Naive B cell (primary cell): ENCODE measurements at regions not wholly inside any gene's neighbourhood (a gene's known extent, or its start where the extent isn't known, plus 50 kb on each side); places are given as distances from the start of the nearest gene placed in this dataset.
"Not testable (repeated sequence)": the region's sequence is repeated elsewhere in the genome, so short reads cannot be mapped to it uniquely, and the experiment has no call there.

Experiments
- ATAC-seq, 2 donors: fragments of 150-1000 bp; cut with Tn5 transposase; 2 replicates each; pipeline ENCODE4 v1.10.0; 2021; ENCODE audit warnings: low read depth in 2 of 2, mild to moderate bottlenecking in 2 of 2, moderate library complexity in 2 of 2
- DNase-seq: peaks from one replicate; pipeline ENCODE4 v3.0.0; 2022
- H3K27ac Mint-ChIP-seq, 6 donors: one replicate each; pipeline ENCODE4 v1.8.0; 2020 to 2022; ENCODE audit warnings: mild to moderate bottlenecking in 6 of 6, mixed read lengths in 6 of 6, moderate library complexity in 5 of 6, inconsistent platforms in 2 of 6
- H3K27me3 Mint-ChIP-seq, 3 donors: one replicate each; pipeline ENCODE4 v1.8.0; 2021 to 2022; ENCODE audit warnings: mixed read lengths in 3 of 3, mild to moderate bottlenecking in 1 of 3
- H3K36me3 Mint-ChIP-seq, 2 donors: one replicate each; pipeline ENCODE4 v1.8.0; 2020 to 2022; ENCODE audit warnings: mixed read lengths in 2 of 2, inconsistent platforms in 1 of 2, mild to moderate bottlenecking in 1 of 2
- H3K4me1 Mint-ChIP-seq, 3 donors: one replicate each; pipeline ENCODE4 v1.8.0; 2020 to 2022; ENCODE audit warnings: mixed read lengths in 3 of 3, inconsistent platforms in 1 of 3, mild to moderate bottlenecking in 1 of 3, moderate library complexity in 1 of 3
- H3K4me3 Mint-ChIP-seq, 8 donors: one replicate each; pipeline ENCODE4 v1.8.0; 2020 to 2022; ENCODE audit warnings: mild to moderate bottlenecking in 8 of 8, mixed read lengths in 8 of 8, moderate library complexity in 8 of 8, inconsistent platforms in 2 of 8
- H3K9me3 Mint-ChIP-seq, 7 donors: one replicate each; pipeline ENCODE4 v1.8.0; 2020 to 2022; ENCODE audit warnings: mixed read lengths in 7 of 7, mild to moderate bottlenecking in 5 of 7, inconsistent platforms in 2 of 7, moderate library complexity in 1 of 7

DNA sequence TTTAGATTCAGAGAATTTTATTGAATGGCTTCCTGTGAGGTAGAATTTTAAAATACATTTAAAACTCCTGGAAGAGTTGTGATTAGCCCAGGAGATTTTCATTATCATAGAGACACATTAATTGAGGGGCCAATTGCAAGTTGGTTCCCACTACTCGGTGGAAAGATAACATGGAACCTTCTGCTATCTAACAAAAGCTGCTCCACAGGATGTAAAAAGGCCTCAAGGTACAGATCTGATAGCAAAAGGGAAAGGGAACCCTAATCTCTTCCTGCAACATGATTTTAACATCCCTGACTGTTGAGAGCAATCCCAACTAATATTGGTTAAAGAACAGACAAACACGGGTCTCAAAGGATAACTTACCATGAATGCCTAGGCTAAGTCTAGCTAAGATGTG is 312.3 kb downstream of the TUBA3C start:
- H3K4me1 Mint-ChIP-seq = not testable (repeated sequence)

DNA sequence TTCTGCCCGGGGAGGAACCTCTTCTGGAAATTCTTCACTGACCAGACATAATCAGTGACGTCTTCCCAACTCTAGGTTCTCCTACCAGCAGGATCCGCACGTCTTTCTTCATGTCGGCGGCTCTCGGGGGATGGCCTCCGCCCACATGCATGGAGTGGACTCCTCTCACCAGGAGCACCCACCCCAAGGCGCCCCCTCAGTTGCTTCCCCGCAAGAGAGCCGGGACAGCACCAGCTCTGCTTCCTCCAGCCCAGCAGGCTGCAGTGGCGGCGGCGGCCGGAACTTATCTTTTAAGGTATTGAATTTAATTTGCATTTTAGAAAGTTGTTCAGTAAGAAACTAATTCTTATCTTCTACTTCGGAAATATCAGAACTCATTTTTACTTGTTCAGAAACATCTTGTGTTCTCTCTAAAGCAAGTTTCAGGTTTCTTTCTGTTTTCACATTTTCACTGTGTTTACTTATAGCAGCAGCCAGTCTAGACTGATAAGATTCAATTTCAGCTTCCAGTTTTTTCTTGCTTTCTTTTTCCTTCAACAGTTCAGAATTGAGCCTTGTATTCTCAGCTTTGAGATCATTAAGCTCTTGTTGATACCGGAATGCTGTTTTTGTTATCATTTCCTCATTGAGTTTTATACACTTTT is 343.5 kb downstream of the TUBA3C start:
- not testable (repeated sequence) for DNase-seq, H3K4me1 Mint-ChIP-seq, H3K27ac Mint-ChIP-seq, H3K36me3 Mint-ChIP-seq, H3K27me3 Mint-ChIP-seq, ATAC-seq
- peaks cover 0 to 12% (median 9%) of the 10 kb centered on the region in 7 donors for H3K9me3 Mint-ChIP-seq
- H3K4me3 Mint-ChIP-seq = peak overlapping the region in 2 of 8 donors; percentile 59 to 66

More for the DNA sequence above, 312.3 kb downstream of the TUBA3C start:
- not testable (repeated sequence) for H3K36me3 Mint-ChIP-seq, ATAC-seq, DNase-seq, H3K4me3 Mint-ChIP-seq, H3K9me3 Mint-ChIP-seq, H3K27ac Mint-ChIP-seq, H3K27me3 Mint-ChIP-seq

DNA sequence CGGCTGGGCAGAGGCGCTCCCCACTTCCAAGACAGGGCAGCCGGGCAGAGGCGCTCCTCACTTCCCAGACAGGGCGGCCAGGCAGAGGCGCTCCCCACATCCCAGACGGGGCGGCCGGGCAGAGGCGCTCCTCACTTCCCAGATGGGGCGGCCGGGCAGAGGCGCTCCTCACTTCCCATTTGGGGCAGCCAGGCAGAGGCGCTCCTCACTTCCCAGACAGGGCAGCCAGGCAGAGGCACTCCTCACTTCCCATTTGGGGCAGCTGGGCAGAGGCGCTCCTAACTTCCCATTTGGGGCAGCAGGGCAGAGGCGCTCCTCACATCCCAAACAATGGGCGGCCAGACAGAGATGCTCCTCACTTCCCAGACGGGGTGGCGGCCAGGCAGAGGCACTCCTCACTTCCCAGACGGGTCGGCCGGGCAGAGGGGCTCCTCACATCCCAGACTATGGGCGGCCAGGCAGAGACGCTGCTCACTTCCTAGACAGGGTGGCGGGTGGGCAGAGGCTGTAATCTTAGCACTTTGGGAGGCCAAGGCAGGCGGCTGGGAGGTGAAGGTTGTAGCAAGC is 344.4 kb downstream of the TUBA3C start:
- DNase-seq, H3K27me3 Mint-ChIP-seq, H3K36me3 Mint-ChIP-seq, H3K4me3 Mint-ChIP-seq, H3K27ac Mint-ChIP-seq, H3K4me1 Mint-ChIP-seq, ATAC-seq: not testable (repeated sequence)
- H3K9me3 Mint-ChIP-seq = peaks cover 0 to 12% (median 9%) of the 10 kb centered on the region in 7 donors

DNA sequence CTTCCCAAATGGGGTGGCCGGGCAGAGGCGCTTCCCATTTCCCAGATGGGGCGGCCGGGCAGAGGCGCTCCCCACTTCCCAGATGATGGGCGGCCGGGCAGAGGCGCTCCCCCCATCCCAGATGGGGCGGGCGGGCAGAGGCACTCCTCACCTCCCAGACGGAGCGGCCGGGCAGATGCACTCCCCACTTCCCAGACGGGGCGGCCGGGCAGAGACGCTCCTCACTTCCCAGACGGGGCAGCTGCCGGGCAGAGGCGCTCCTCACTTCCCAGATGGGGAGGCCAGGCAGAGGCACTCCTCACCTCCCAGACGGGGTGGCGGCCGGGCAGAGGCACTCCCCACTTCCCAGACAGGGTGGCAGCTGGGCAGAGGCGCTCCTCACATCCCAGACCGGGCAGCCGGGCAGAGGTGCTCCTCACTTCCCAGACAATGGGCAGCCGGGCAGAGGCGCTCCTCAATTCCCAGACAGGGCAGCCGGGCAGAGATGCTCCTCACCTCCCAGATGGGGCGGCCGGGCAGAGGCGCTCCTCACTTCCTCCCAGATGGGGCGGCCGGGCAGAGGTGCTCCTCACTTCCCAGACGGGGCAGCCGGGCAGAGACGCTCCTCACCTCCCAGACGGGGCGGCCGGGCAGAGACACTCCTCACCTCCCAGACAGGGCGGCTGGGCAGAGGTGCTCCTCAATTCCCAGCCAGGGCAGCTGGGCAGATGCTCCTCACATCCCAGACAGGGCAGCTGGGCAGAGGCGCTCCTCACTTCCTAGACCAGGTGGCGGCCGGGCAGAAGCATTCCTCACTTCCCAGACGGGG is 345.0 kb downstream of the TUBA3C start:
- not testable (repeated sequence) for ATAC-seq, H3K4me1 Mint-ChIP-seq, DNase-seq, H3K27ac Mint-ChIP-seq, H3K36me3 Mint-ChIP-seq, H3K27me3 Mint-ChIP-seq, H3K4me3 Mint-ChIP-seq
- H3K9me3 Mint-ChIP-seq = peaks cover 0 to 12% (median 9%) of the 10 kb centered on the region in 7 donors

DNA sequence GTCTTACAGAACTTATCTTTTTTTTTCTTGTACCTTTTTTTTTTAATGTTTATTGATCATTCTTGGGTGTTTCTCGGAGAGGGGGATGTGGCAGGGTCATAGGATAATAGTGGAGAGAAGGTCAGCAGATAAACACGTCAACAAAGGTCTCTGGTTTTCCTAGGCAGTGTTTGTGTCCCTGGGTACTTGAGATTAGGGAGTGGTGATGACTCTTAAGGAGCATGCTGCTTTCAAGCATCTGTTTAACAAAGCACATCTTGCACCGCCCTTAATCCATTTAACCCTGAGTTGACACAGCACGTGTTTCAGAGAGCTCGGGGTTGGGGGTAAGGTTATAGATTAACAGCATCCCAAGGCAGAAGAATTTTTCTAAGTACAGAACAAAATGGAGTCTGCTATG is 345.9 kb downstream of the TUBA3C start:
- peaks cover 0 to 12% (median 9%) of the 10 kb centered on the region in 7 donors for H3K9me3 Mint-ChIP-seq
- not testable (repeated sequence) for H3K4me3 Mint-ChIP-seq, H3K27me3 Mint-ChIP-seq, H3K36me3 Mint-ChIP-seq, ATAC-seq, H3K4me1 Mint-ChIP-seq, H3K27ac Mint-ChIP-seq, DNase-seq

DNA sequence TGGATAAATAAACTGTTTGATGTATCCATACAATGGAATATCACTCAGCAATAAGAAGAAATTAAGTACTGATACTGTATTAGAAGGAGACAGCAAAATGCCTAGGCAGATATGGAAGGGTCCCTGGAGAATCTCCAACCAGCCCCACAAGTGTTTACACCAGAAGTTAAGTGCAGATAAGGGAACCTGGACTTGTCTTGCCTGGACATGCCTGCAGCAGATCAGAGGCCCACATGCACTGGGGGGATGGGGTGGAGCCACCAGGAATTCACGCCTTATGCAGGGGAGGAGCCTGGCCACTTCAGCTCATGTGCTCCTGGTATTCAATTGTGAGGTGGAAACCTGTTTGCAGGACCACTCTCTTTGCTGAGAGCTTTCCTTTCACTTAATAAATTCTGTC is 356.9 kb downstream of the TUBA3C start:
- DNase-seq, H3K27ac Mint-ChIP-seq, H3K4me3 Mint-ChIP-seq, H3K36me3 Mint-ChIP-seq, ATAC-seq, H3K27me3 Mint-ChIP-seq, H3K9me3 Mint-ChIP-seq, H3K4me1 Mint-ChIP-seq: not testable (repeated sequence)

DNA sequence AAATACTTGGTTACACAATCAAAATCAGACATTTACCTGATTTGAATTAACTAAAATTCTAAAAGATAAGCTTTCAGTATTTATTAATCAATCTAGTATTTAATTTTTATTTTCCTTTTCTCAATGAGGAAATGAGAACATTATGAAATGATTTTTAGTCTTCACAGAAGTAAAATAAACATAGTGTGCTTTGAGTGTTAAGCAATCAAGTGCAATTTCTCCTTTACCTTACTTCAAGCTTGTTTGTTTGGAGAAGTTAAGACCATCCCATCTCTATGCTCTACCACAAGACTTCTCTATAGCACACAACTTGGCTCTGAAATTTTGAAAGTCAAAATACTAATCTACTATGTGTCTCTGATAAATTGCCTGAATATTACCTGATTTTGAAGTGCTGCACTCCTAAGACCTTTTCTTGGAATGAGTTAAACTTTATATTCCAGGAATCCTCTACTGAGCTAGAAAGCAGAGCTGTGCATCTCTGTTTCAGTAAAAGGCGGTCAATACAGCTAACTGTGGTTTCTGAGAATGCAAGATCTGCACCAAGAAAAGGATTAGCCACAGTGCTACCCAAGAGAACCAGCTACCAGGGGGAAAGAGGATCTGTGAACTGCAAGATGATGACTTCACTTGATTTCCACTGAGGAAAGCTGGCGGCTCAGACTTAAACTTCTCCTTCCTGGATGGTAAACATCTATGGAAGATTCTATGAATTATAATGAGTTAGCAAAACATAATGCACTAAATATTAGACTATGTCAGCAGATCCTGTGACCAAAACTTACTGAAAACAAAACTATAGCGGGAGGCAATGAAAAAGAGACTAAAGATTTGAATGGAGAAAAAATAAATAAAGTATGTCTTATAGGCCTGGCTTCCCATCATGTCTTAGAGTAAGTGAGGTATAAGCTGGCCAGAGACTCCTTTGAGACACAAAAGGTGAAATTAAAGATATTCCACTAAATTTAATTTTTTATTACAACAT is 358.7 kb downstream of the TUBA3C start:
- not testable (repeated sequence) for ATAC-seq, H3K27me3 Mint-ChIP-seq, H3K4me1 Mint-ChIP-seq, H3K9me3 Mint-ChIP-seq, H3K4me3 Mint-ChIP-seq, H3K27ac Mint-ChIP-seq, H3K36me3 Mint-ChIP-seq, DNase-seq

DNA sequence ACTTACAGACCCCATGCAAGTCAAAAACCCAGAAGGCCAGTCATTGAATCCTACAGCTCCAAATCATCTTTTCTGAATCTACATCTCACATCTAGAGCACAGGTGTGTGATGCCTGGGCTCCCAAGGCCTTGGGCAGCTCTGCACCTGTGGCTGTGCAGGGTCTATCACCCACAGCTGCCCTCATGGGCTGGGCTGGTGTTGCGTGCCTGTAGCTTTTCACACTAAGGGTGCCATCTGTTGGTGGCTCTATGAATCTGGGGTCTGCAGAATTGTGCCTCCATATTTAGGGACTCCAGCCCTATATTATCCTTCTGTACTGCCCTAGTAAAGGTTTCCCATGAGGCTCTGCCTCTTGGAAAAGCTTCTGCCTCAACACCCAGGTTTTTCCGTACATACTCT is 407.6 kb downstream of the TUBA3C start:
- not testable (repeated sequence) for H3K4me3 Mint-ChIP-seq, H3K27ac Mint-ChIP-seq, H3K4me1 Mint-ChIP-seq, ATAC-seq, H3K27me3 Mint-ChIP-seq, DNase-seq, H3K36me3 Mint-ChIP-seq
- peaks cover 0 to 17% (median 9%) of the 10 kb centered on the region in 7 donors for H3K9me3 Mint-ChIP-seq

DNA sequence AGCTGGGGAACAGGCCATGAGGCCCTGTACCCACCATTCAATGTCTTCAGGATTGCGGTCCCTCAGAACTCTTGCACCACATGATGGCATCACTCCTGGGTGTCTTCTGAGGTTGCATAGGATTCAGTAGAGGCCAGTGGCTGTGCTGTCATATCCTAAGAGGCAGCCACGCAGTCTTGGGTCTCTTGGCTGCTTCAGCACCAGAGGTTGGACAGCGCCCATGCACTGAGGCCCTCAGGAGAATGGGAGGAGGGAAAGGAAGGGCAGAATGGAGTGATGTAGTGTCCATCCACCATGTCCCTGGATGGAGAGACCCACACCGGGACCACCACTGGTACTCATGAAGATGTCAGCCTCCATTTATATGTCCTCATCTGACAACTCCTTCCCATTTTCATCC is 439.9 kb downstream of the TUBA3C start:
- ATAC-seq, H3K4me3 Mint-ChIP-seq, H3K36me3 Mint-ChIP-seq: not testable (repeated sequence)

DNA sequence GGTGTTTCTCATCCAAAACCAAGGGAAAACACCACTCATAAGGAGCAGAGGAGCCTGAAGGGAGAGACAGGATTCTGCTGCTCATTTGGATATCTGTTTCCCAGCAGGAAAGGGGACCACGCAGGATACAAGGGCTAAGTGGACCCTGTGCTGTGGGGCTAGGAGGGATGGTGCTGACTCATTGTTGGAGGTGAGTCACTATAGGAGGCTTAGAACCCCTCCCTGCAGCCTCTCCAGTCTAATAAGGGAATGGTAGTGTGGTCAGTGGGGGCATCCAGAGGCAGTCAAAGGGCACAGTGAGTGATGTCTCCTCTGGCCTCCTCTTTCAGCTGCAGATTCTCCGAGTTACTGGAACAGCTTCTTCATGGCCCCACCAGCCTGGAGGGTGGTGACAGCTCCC is 442.3 kb downstream of the TUBA3C start:
- DNase-seq = no peak
- ATAC-seq = no peak
- no peaks in the 10 kb centered on the region for H3K4me1 Mint-ChIP-seq
- no peak overlapping the region for H3K4me3 Mint-ChIP-seq
- H3K36me3 Mint-ChIP-seq = no peaks in the 10 kb centered on the region
- no peaks in the 10 kb centered on the region for H3K27me3 Mint-ChIP-seq
- H3K9me3 Mint-ChIP-seq = peaks cover 2 to 14% (median 4%) of the 10 kb centered on the region in 7 donors
- no peak overlapping the region for H3K27ac Mint-ChIP-seq

More for the DNA sequence above, 439.9 kb downstream of the TUBA3C start:
- not testable (repeated sequence) for DNase-seq, H3K27ac Mint-ChIP-seq, H3K4me1 Mint-ChIP-seq, H3K27me3 Mint-ChIP-seq
- peaks cover 2 to 12% (median 5%) of the 10 kb centered on the region in 7 donors for H3K9me3 Mint-ChIP-seq

DNA sequence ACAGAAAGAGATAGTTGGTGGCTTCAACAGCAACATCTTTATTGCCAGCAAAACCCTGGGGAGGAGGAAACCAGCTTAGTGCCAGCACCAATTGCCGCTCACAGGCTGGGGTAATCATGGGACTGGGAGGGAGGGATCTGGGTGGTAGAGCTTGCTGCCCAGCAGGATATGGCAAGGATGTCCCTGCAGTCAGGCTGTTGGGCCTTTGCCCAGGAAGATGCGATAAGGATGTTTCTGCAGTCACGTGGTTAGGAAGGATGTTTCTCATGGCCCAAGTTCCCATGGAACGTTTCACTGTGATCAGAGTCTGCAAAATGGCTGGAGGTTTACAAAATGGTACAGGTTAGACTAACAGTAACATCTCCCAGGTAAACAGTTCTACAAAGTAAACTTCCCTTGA is 443.5 kb downstream of the TUBA3C start:
- H3K4me3 Mint-ChIP-seq, DNase-seq, ATAC-seq, H3K36me3 Mint-ChIP-seq, H3K4me1 Mint-ChIP-seq, H3K27me3 Mint-ChIP-seq: not testable (repeated sequence)
- peaks cover 2 to 14% (median 4%) of the 10 kb centered on the region in 7 donors for H3K9me3 Mint-ChIP-seq
- peak overlapping the region in 1 of 6 donors; percentile 9 for H3K27ac Mint-ChIP-seq

DNA sequence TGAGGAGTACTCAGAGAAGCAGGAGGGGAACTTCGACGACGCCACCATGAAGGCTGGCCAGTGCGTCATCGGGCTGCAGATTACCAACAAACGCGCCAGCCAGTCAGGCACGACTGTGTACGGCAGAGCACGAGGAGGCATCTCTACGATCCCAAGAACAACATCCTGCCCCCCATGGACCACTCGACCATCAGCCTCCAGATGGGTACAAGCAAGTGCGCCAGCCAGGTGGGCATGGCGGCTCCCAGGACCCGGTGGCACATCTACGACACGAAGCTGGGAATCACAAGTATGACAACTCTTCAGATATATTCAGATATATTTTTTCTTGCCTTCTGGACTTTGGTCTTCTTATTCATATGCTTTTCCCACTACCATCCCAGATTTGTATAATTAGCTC is 454.5 kb downstream of the TUBA3C start:
- H3K27me3 Mint-ChIP-seq, ATAC-seq, H3K4me1 Mint-ChIP-seq, DNase-seq, H3K9me3 Mint-ChIP-seq, H3K36me3 Mint-ChIP-seq, H3K4me3 Mint-ChIP-seq, H3K27ac Mint-ChIP-seq: not testable (repeated sequence)

DNA sequence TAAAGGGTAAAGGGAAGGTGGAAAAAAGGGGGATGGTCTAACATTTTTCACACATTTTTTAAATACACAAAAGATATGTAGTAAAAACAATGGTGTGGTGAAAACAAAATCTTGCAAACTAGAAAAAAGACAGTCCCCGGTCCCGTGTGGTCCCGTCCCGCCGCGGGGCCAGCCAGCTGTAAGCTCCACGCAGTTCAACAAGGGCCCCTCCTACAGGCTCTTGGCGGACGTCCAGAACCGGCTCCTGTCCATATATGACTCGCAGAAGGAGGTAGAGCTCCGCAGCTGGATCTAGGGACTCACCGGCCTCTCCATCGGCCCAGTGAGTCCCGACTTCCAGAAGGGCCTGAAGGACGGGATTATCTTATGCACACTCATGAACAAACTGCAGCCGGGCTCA is 455.1 kb downstream of the TUBA3C start:
- not testable (repeated sequence) for DNase-seq, ATAC-seq, H3K27me3 Mint-ChIP-seq, H3K9me3 Mint-ChIP-seq, H3K4me1 Mint-ChIP-seq, H3K4me3 Mint-ChIP-seq, H3K27ac Mint-ChIP-seq, H3K36me3 Mint-ChIP-seq
